Osteoblast (primary cell): ENCODE measurements at regions not wholly inside any gene's neighbourhood (a gene's known extent, or its start where the extent isn't known, plus 50 kb on each side); places are given as distances from the start of the nearest gene placed in this dataset.

Source experiments
- DNase-seq: peaks from one replicate; pipeline ENCODE4 v3.0.0; 2011; ENCODE audit warnings: low spot score, mixed read lengths; ENCODE audit not compliant: insufficient read length; ENCODE audit errors: missing footprints
- H2AFZ ChIP-seq: 2 replicates; pipeline ENCODE4 v1.6.0; 2011; ENCODE audit warnings: mild to moderate bottlenecking, low read length
- H3K27ac ChIP-seq: 2 replicates; pipeline ENCODE4 v1.5.1; 2011; ENCODE audit warnings: mild to moderate bottlenecking, low read depth, low read length, moderate library complexity
- H3K27me3 ChIP-seq: 2 replicates; pipeline ENCODE4 v1.6.0; 2012; ENCODE audit warnings: mild to moderate bottlenecking, control low read depth, inconsistent platforms, low read length, moderate library complexity; ENCODE audit not compliant: insufficient read depth
- H3K36me3 ChIP-seq: 2 replicates; pipeline ENCODE4 v1.5.1; 2011; ENCODE audit warnings: mild to moderate bottlenecking, low read length, control low read depth, moderate library complexity; ENCODE audit not compliant: insufficient read depth
- H3K4me1 ChIP-seq: 2 replicates; pipeline ENCODE4 v1.5.1; 2011; ENCODE audit warnings: mild to moderate bottlenecking, low read length, control low read depth, moderate library complexity; ENCODE audit not compliant: insufficient read depth
- H3K4me2 ChIP-seq: 2 replicates; pipeline ENCODE4 v1.6.0; 2011; ENCODE audit warnings: mild to moderate bottlenecking, low read length; ENCODE audit not compliant: insufficient read depth
- H3K4me3 ChIP-seq: fragments of 200-600 bp; sonication (generic); 3 replicates; pipeline ENCODE4 v1.5.1; 2012; ENCODE audit warnings: mild to moderate bottlenecking, low read length, inconsistent platforms; ENCODE audit not compliant: insufficient read depth
- H3K79me2 ChIP-seq: 2 replicates; pipeline ENCODE4 v1.6.0; 2012; ENCODE audit warnings: mild to moderate bottlenecking, low read length, control low read depth, inconsistent platforms; ENCODE audit not compliant: insufficient read depth
- H3K9me3 ChIP-seq: 2 replicates; pipeline ENCODE4 v1.5.1; 2011; ENCODE audit warnings: low read depth, low read length, control low read depth
- H4K20me1 ChIP-seq: 2 replicates; pipeline ENCODE4 v1.6.0; 2012; ENCODE audit warnings: mild to moderate bottlenecking, low read length, control low read depth; ENCODE audit not compliant: insufficient read depth
- CTCF ChIP-seq: IDR thresholded peaks from 2 replicates; pipeline ENCODE4 v1.5.1; 2011; ENCODE audit warnings: mild to moderate bottlenecking, low read depth, low read length, moderate library complexity; ENCODE audit errors: extremely low read depth

DNA sequence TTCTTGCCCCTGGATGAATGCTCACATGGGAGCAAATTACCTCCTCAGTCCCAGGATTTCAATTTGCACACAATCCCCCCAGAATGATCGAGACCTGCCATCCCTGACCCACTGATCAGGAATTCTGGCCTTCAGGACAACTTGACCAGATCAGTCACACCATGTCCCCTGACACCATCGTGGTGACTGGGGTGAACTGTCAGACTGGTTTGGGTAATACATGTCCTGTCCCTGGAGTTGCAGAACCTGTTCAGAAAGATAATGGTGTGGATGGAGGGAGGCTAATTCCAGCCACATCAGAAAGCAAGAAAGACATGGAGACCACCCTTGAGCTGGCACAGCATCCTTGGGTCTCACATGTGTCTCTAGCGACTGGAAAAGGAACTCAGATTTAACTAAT, 57.9 kb upstream of the TOP3B start:
- Histone ChIP-seq H3K27ac (no peak overlapping the region), H3K4me2 (no peak overlapping the region), H3K9me3 (no peaks in the 10 kb centered on the region), H3K4me1 (peaks cover 8% of the 10 kb centered on the region), H2AFZ (no peak overlapping the region), H3K27me3 (peaks cover 16% of the 10 kb centered on the region), H3K36me3 (no peaks in the 10 kb centered on the region), H3K4me3 (no peak overlapping the region), H4K20me1 (no peaks in the 10 kb centered on the region), H3K79me2 (no peaks in the 10 kb centered on the region)
- no peak for TF ChIP-seq CTCF
- DNase-seq, result no peak

GRCh38 chr22:22039286-22040074, 56.9 kb upstream of the TOP3B start:
- no peak overlapping the region for H3K4me3 ChIP-seq
- no peaks in the 10 kb centered on the region for H3K36me3 ChIP-seq
- H4K20me1 ChIP-seq, result no peaks in the 10 kb centered on the region
- no peak overlapping the region for H2AFZ ChIP-seq
- H3K27me3 ChIP-seq, result peaks cover 16% of the 10 kb centered on the region
- H3K27ac ChIP-seq, result no peak overlapping the region
- DNase-seq, result no peak
- no peaks in the 10 kb centered on the region for H3K9me3 ChIP-seq
- H3K4me2 ChIP-seq, result no peak overlapping the region
- no peaks in the 10 kb centered on the region for H3K79me2 ChIP-seq
- no peak for TF ChIP-seq CTCF
- peaks cover 8% of the 10 kb centered on the region for H3K4me1 ChIP-seq

DNA sequence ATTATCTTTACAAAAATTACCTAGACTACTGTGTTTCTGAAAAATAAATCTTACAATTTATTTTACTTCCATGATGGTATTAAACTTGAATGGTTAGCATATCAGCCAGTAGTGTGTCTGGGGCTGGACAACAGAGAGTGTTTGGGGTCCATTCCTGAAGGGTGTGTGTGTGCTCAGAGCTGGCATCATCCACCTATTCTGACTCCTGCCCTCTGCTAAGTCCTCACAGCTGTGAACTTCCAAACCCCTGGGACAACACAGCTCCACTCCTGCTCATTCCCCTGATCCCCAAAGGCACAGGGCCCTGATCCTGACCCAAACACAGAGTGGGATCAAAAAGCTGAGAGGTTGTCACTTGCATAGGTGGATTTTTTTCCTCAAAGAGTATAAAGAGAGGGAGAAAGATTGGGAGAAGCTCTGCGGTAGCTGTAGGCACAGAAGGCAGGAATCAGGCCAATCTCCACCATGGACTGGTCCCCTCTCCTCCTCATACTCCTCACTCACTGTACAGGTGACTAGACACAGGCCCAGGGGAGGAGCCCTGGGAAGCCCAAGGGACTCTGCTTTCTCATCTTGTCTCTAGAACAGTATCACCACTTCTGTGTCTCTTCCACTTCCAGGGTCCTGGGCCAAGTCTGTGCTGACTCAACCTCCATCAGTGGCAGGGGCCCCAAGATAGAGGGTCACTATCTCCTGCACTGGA, 55.7 kb upstream of the TOP3B start:
- no peaks in the 10 kb centered on the region for H3K79me2 ChIP-seq
- H3K36me3 ChIP-seq, result no peaks in the 10 kb centered on the region
- H2AFZ ChIP-seq, result no peak overlapping the region
- no peak for DNase-seq
- no peak for TF ChIP-seq CTCF
- H3K4me1 ChIP-seq, result peaks cover 8% of the 10 kb centered on the region
- H3K4me2 ChIP-seq, result no peak overlapping the region
- no peaks in the 10 kb centered on the region for H4K20me1 ChIP-seq
- H3K27me3 ChIP-seq, result peaks cover 11% of the 10 kb centered on the region
- H3K9me3 ChIP-seq, result no peaks in the 10 kb centered on the region
- no peak overlapping the region for H3K4me3 ChIP-seq
- H3K27ac ChIP-seq, result no peak overlapping the region

DNA sequence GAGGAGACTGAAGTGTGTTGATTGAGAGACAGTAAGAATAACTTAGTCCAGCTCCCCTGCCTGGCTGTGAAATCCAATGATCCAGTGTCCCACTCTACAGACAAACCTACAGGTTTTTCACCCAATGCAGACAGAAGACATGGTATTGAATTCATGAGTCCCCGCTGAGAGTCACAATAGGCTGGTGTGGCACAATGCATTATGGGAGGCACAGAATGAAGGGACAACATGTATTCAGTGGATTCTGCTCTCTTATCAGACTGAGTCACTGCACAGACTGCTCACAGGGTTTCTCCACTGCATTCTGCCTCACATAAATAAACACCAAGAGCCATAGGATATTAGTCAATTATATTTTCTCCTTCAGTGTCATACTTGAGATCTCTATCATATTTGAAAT, 55.2 kb upstream of the TOP3B start:
- no peak overlapping the region for H3K27ac ChIP-seq
- no peak overlapping the region for H3K4me2 ChIP-seq
- no peaks in the 10 kb centered on the region for H3K9me3 ChIP-seq
- peaks cover 8% of the 10 kb centered on the region for H3K4me1 ChIP-seq
- no peak overlapping the region for H3K4me3 ChIP-seq
- H2AFZ ChIP-seq, result no peak overlapping the region
- no peak for TF ChIP-seq CTCF
- H4K20me1 ChIP-seq, result no peaks in the 10 kb centered on the region
- H3K79me2 ChIP-seq, result no peaks in the 10 kb centered on the region
- peaks cover 10% of the 10 kb centered on the region for H3K27me3 ChIP-seq
- no peaks in the 10 kb centered on the region for H3K36me3 ChIP-seq
- no peak for DNase-seq
